GM19099 (cell line): ENCODE measurements at regions not wholly inside any gene's neighbourhood (a gene's known extent, or its start where the extent isn't known, plus 50 kb on each side); places are given as distances from the start of the nearest gene placed in this dataset.

Source experiments
- POLR2A ChIP-seq: IDR thresholded peaks from 3 replicates; pipeline ENCODE4 v1.6.1; 2011; ENCODE audit warnings: low read depth; ENCODE audit not compliant: insufficient read length; ENCODE audit errors: extremely low read depth

DNA sequence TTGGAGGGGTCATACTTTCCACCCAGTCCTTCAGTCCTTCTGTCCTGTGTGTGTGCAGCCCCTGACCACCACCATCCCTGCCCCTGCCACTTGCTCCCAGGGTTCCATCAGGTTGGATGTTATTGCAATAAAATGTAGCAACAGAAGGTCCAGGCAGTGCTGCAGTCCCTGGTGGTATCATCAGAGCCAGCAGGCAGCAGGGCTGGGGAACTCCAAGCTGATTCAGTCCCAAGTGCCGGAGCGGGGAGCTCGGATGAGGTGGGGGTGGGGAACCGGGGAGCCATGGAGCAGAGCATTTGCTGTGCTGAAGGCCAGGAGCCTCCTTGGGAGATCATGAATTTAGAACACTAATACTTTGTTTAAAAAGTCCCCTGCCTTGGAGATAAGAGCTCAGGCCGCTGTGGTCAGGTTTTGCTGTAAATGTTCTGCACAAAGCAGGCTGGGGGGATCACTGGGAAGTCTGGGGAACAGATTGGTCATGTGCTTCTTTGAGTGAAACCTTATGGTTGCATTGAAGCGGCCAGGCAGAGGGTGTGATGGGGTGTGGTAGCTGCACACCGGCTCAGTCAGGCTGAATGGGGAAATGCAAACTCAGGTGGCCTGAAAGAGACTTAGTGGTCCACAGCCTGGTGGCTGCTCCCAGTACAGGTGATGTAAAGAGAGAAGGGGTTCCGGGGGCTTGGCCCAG is 225.9 kb downstream of the SEC14L1 start:
- TF ChIP-seq POLR2A: no peak

GRCh38 chr17:77369544-77369971 is 228.8 kb downstream of the SEC14L1 start:
- no peak for TF ChIP-seq POLR2A

GRCh38 chr17:77370586-77370985 is 229.8 kb downstream of the SEC14L1 start:
- TF ChIP-seq POLR2A: no peak

DNA sequence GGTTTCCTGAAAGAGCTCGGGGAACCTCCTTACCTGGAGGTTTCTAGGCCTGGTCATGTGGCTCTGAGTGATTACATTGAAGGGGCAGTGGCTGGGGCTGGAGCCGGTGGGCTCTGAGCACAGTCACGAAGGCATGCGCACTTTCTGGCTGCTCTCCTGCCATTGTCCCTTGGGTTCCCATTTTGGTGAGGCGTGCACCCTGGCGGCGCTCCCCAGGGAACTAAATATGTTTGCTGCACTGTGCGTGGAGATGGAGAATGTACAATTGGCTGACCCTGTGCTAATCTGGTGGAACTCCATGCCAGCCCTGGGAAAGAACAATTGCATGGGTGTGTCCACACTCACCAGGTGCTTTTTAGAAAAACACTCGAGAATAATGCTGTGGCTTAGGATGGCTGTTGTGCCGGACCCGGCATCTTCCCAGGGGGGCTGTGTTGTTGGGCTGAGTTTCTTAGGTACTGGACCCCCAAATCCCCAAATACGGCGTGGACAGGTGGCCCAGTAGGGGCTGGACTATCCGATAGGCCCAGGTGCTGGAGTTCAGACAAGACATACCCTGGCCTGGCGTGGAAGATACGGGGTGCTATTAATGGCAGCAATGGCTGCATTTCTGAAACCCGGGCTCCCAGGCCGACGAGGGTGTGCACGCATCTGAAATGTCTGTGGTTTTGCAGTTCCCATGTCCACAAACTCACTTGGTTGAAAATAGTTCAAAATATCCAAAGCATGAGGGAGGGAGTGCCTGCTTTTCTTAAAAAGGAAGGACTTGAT is 230.5 kb downstream of the SEC14L1 start:
- TF ChIP-seq POLR2A: no peak

DNA sequence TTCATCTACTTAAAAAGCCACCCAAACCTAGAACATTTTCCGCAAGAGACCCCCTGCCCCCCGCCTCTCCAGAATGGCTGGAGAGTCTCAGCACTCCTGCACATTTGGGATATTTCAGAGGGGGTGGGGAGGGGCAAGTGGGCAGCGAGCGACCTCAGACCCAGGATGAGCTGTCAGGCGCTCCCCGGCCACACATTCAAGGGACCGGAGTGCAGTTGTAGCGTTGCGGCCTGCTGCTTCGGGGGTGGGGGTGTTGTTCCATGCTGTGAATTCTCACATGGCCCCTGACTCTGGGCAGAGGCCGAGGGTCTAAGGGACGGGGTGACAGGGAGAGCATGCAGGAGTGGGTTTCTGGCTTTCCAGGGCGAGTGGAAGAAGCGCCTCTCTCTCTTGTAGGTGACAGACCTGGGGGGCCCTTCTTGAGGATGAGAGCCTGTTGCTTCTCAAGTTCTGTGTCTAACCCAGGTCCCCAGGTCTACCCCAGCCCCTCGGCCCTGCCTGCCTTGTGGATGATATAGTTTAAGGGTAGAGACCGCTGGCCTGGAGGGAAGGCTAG is 231.2 kb downstream of the SEC14L1 start:
- no peak for TF ChIP-seq POLR2A

GRCh38 chr17:77372444-77373298 is 231.9 kb downstream of the SEC14L1 start:
- TF ChIP-seq POLR2A: peak; percentile 10

DNA sequence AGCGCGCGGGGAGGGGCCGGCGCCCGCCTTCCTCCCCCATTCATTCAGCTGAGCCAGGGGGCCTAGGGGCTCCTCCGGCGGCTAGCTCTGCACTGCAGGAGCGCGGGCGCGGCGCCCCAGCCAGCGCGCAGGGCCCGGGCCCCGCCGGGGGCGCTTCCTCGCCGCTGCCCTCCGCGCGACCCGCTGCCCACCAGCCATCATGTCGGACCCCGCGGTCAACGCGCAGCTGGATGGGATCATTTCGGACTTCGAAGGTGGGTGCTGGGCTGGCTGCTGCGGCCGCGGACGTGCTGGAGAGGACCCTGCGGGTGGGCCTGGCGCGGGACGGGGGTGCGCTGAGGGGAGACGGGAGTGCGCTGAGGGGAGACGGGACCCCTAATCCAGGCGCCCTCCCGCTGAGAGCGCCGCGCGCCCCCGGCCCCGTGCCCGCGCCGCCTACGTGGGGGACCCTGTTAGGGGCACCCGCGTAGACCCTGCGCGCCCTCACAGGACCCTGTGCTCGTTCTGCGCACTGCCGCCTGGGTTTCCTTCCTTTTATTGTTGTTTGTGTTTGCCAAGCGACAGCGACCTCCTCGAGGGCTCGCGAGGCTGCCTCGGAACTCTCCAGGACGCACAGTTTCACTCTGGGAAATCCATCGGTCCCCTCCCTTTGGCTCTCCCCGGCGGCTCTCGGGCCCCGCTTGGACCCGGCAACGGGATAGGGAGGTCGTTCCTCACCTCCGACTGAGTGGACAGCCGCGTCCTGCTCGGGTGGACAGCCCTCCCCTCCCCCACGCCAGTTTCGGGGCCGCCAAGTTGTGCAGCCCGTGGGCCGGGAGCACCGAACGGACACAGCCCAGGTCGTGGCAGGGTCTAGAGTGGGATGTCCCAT is 232.8 kb downstream of the SEC14L1 start:
- TF ChIP-seq POLR2A: no peak

DNA sequence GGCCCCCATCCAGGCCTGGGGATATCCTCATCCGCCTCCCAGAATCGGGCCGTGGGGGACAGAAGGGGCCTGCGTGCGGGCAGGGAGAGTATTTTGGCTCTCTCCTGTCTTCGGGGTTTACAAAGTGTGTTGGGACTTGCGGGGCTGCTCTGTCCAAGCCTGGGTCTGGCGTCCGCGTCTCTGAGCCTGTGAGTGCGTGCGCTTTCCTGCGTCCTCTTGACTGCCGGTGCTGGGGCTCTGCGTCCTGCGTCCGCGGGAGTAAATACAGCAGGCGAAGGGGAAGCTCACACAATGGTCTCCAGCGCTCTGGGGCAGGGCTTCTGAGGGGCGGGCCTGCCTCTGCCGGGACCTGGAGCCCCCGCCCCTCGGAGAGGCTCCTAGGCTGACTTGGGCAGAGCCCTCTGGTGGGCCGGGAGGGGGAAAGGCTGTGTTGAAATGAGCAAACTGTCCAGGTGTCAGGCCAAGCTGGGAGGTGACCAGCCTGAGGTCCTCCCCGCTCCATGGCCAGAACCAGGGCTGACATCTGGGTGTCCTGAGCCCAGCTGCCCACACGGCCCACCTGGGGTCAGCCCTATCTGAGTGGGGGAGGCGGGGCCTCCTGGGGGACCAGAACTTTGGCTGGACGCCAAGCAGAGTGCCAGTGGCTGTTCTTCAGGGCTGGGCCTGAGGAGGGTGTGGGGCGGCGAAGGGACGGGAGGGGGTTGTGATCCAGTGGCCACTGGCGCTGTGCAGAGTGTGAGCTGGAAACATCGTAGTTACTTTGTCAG is 233.6 kb downstream of the SEC14L1 start:
- no peak for TF ChIP-seq POLR2A

- TF ChIP-seq POLR2A: no peak
Observed at GRCh38 chr17:77375108-77375916, 234.5 kb downstream of the SEC14L1 start.

DNA sequence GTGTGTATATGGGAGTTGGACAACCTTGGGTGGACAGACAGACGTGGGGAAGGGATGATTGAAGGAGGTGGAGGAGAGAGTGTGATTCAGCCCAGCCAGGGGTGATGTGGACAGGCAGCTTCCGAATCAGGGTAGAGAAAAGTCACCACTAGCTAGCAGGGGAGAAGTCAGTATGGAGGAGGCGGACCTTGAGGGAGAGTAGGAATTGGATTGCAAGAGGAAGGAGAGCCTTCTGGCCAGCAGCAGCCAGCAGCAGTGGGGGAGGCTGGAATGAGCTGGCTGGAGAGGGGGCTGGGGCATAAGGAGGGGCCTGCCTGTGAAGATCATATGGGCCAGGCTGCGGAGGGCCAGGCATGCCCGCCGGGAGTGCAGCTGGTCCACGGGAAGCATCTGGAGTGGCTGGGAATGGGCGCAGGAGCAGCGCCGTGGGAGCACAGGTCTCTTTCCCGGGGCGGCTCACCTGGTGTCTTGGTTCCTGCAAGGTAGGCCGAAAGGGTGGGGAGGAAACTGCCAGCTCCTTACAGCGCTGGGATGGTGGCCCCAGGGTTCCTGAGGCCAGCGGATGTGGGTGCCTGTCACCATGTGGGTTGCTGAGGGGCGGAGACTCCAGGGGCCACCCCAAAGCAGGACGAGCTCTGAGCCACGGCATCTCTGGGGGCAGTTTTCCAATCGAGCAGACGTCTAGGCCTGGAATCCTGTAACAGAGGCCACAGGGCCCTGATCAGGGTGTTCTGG is 235.3 kb downstream of the SEC14L1 start:
- no peak for TF ChIP-seq POLR2A

DNA sequence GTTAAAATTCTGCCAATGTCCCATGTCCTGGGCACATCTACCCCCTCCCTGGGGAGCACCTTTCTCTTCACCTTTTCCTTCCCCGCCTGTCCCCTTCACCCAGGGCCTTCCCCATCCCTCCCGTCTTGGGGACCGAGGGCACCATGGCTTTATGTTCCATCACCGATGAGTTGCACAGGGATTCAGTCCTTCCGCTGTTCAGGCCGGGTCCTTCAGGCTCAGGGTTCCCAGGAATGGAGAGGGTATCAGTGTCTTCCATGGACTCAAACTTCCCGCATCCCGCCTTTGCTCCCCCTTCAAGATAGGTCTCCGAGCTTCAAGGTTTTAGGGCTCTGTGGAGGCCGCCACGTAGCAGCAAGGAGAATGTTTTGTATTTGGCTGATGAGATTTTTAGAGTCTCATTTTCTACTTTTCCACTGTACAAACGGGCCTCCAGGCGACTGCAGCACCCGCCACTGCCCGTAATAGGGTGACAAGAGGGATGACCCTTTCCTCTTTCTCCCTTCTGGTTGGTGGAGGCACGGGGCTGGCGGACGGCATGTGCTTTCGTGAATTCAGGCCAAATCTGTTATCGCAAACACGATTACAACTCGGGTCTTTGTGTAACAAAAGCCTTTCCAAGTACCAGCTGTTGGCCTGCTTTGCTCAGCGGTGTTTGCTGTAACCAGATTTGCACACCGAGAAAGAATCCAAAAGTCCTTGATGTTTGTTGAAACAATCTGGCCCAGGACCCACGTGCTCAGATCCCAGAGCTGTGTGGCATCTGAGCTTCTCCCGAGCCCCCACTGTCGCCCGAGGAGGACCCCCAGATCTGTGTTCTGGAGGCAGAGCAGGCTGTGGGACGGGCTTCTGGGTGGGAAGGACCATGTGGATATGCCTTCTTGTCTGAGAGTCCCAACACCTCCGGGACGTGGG is 236.3 kb downstream of the SEC14L1 start:
- no peak for TF ChIP-seq POLR2A
